Panc1 (cell line): ENCODE measurements at regions not wholly inside any gene's neighbourhood (a gene's known extent, or its start where the extent isn't known, plus 50 kb on each side); places are given as distances from the start of the nearest gene placed in this dataset.

Experiments used
- TF ChIP-seq, protein P1 (sequence below): fragments of 450-650 bp; IDR thresholded peaks from 2 replicates; pipeline ENCODE4 v1.5.1; 2017; ENCODE audit warnings: mild to moderate bottlenecking
- TF ChIP-seq, protein P2 (sequence below), 2 experiments: IDR thresholded peaks; 2 replicates each; pipeline ENCODE4 v1.6.1; 2011 to 2012; ENCODE audit warnings: low read depth in 2 of 2, control low read depth in 1 of 2, low read length in 1 of 2, mild to moderate bottlenecking in 1 of 2, moderate library complexity in 1 of 2; ENCODE audit not compliant: insufficient read depth in 1 of 2

DNA sequence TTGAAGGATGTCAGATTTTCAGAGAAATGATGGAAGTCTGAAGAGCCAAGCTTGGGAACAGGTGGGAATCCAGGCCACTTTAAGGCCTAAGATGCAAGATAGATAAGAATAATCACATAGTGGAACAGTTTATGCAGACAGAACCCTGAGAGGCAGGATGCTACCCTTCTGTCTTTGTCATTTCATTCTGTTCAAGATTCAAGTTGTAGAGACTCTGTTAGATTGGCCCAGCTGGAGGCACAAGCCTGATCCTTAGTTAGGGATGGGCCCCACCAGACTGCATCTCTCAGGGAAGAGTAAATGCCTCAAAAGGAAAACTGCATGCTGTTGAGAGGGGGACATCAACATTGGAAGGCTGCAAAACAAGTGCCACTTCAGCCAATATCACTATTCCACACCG, 287.0 kb downstream of the PCNX1 start:
- TF ChIP-seq, protein P1, sequence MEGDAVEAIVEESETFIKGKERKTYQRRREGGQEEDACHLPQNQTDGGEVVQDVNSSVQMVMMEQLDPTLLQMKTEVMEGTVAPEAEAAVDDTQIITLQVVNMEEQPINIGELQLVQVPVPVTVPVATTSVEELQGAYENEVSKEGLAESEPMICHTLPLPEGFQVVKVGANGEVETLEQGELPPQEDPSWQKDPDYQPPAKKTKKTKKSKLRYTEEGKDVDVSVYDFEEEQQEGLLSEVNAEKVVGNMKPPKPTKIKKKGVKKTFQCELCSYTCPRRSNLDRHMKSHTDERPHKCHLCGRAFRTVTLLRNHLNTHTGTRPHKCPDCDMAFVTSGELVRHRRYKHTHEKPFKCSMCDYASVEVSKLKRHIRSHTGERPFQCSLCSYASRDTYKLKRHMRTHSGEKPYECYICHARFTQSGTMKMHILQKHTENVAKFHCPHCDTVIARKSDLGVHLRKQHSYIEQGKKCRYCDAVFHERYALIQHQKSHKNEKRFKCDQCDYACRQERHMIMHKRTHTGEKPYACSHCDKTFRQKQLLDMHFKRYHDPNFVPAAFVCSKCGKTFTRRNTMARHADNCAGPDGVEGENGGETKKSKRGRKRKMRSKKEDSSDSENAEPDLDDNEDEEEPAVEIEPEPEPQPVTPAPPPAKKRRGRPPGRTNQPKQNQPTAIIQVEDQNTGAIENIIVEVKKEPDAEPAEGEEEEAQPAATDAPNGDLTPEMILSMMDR, result no peak
- TF ChIP-seq, protein P2, sequence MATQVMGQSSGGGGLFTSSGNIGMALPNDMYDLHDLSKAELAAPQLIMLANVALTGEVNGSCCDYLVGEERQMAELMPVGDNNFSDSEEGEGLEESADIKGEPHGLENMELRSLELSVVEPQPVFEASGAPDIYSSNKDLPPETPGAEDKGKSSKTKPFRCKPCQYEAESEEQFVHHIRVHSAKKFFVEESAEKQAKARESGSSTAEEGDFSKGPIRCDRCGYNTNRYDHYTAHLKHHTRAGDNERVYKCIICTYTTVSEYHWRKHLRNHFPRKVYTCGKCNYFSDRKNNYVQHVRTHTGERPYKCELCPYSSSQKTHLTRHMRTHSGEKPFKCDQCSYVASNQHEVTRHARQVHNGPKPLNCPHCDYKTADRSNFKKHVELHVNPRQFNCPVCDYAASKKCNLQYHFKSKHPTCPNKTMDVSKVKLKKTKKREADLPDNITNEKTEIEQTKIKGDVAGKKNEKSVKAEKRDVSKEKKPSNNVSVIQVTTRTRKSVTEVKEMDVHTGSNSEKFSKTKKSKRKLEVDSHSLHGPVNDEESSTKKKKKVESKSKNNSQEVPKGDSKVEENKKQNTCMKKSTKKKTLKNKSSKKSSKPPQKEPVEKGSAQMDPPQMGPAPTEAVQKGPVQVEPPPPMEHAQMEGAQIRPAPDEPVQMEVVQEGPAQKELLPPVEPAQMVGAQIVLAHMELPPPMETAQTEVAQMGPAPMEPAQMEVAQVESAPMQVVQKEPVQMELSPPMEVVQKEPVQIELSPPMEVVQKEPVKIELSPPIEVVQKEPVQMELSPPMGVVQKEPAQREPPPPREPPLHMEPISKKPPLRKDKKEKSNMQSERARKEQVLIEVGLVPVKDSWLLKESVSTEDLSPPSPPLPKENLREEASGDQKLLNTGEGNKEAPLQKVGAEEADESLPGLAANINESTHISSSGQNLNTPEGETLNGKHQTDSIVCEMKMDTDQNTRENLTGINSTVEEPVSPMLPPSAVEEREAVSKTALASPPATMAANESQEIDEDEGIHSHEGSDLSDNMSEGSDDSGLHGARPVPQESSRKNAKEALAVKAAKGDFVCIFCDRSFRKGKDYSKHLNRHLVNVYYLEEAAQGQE (IDR thresholded peaks at IDR 0.05; ENCODE audit: insufficient read depth in 1 of 2, low read depth in 2 of 2, low read length in 1 of 2), result no peak
